WI38 (cell line): ENCODE measurements at regions not wholly inside any gene's neighbourhood (a gene's known extent, or its start where the extent isn't known, plus 50 kb on each side); places are given as distances from the start of the nearest gene placed in this dataset.

Experiments
- H3K4me3 ChIP-seq: 2 replicates; pipeline ENCODE4 v1.5.1; 2011; ENCODE audit warnings: low read depth, mild to moderate bottlenecking, control low read depth, low read length
- CTCF ChIP-seq: IDR thresholded peaks from 2 replicates; pipeline ENCODE4 v1.5.1; 2012; ENCODE audit warnings: low read depth, mild to moderate bottlenecking, control low read depth, low read length

GRCh38 chr20:6882561-6883291 lies 115.2 kb downstream of the BMP2 start:
- no peak for TF ChIP-seq CTCF
- no peak overlapping the region for H3K4me3 ChIP-seq

GRCh38 chr20:6884114-6884513 lies 116.6 kb downstream of the BMP2 start:
- TF ChIP-seq CTCF, result no peak

GRCh38 chr20:6886065-6886729 lies 118.7 kb downstream of the BMP2 start:
- no peak overlapping the region for H3K4me3 ChIP-seq
- no peak for TF ChIP-seq CTCF

More at GRCh38 chr20:6884114-6884513, 116.6 kb downstream of the BMP2 start:
- H3K4me3 ChIP-seq, result no peak overlapping the region

- no peak for TF ChIP-seq CTCF
Measured at GRCh38 chr20:6887966-6888365, 120.5 kb downstream of the BMP2 start.

GRCh38 chr20:6888736-6889395 lies 121.4 kb downstream of the BMP2 start:
- TF ChIP-seq CTCF, result no peak
- H3K4me3 ChIP-seq, result no peak overlapping the region

More at GRCh38 chr20:6887966-6888365, 120.5 kb downstream of the BMP2 start:
- no peak overlapping the region for H3K4me3 ChIP-seq

GRCh38 chr20:6892724-6893123 lies 125.2 kb downstream of the BMP2 start:
- TF ChIP-seq CTCF, result no peak
- no peak overlapping the region for H3K4me3 ChIP-seq

- TF ChIP-seq CTCF, result no peak
- H3K4me3 ChIP-seq, result no peak overlapping the region
Measured at GRCh38 chr20:6898928-6899327, 131.4 kb downstream of the BMP2 start.
